CD4-positive, alpha-beta T cell treated with Interleukin-4 for 1 hour (primary cell): ENCODE measurements at regions not wholly inside any gene's neighbourhood (a gene's known extent, or its start where the extent isn't known, plus 50 kb on each side); places are given as distances from the start of the nearest gene placed in this dataset.
"Not testable (repeated sequence)": the region's sequence is repeated elsewhere in the genome, so short reads cannot be mapped to it uniquely, and the experiment has no call there.

ENCODE experiments used
- DNase-seq, 2 donors: peaks; one replicate each; pipeline ENCODE4 v3.0.0-alpha.2; 2020 to 2022

GRCh38 chr10:108384378-108384777 is 1219.9 kb upstream of the SORCS1 start:
- no peak for DNase-seq

- DNase-seq = no peak
Observed at GRCh38 chr10:108378779-108379178, 1214.3 kb upstream of the SORCS1 start.

GRCh38 chr10:108375691-108376090 is 1211.2 kb upstream of the SORCS1 start:
- DNase-seq = no peak

GRCh38 chr10:108374991-108375390 is 1210.5 kb upstream of the SORCS1 start:
- DNase-seq = no peak

GRCh38 chr10:108365541-108365940 is 1201.0 kb upstream of the SORCS1 start:
- DNase-seq = no peak

- DNase-seq = no peak
Observed at GRCh38 chr10:108363576-108363975, 1199.1 kb upstream of the SORCS1 start.

GRCh38 chr10:108362961-108363360 is 1198.5 kb upstream of the SORCS1 start:
- DNase-seq = no peak

- DNase-seq = no peak
Observed at GRCh38 chr10:108362296-108362695, 1197.8 kb upstream of the SORCS1 start.

GRCh38 chr10:108360187-108360586 is 1195.7 kb upstream of the SORCS1 start:
- no peak for DNase-seq

GRCh38 chr10:108358912-108359311 is 1194.4 kb upstream of the SORCS1 start:
- no peak for DNase-seq

GRCh38 chr10:108352771-108353170 is 1188.3 kb upstream of the SORCS1 start:
- no peak for DNase-seq

GRCh38 chr10:108348215-108348614 is 1183.7 kb upstream of the SORCS1 start:
- DNase-seq = no peak

- DNase-seq = no peak
Observed at GRCh38 chr10:108346066-108346465, 1181.6 kb upstream of the SORCS1 start.

- no peak for DNase-seq
Observed at GRCh38 chr10:108338146-108338545, 1173.6 kb upstream of the SORCS1 start.

GRCh38 chr10:108336836-108337235 is 1172.3 kb upstream of the SORCS1 start:
- no peak for DNase-seq

GRCh38 chr10:108327706-108328105 is 1163.2 kb upstream of the SORCS1 start:
- DNase-seq = no peak

- DNase-seq = no peak
Observed at GRCh38 chr10:108323274-108323798, 1158.8 kb upstream of the SORCS1 start.

- DNase-seq = no peak
Observed at GRCh38 chr10:108319434-108320222, 1155.1 kb upstream of the SORCS1 start.

- not testable (repeated sequence) for DNase-seq
Observed at GRCh38 chr10:108315636-108316035, 1151.1 kb upstream of the SORCS1 start.

- DNase-seq = no peak
Observed at GRCh38 chr10:108307925-108308312, 1143.4 kb upstream of the SORCS1 start.

- no peak for DNase-seq
Observed at GRCh38 chr10:108307250-108307924, 1142.9 kb upstream of the SORCS1 start.

- no peak for DNase-seq
Observed at GRCh38 chr10:108303149-108303548, 1138.6 kb upstream of the SORCS1 start.

GRCh38 chr10:108301002-108301401 is 1136.5 kb upstream of the SORCS1 start:
- DNase-seq = no peak

GRCh38 chr10:108290823-108291222 is 1126.3 kb upstream of the SORCS1 start:
- DNase-seq = no peak
